A549 (cell line): ENCODE measurements at regions not wholly inside any gene's neighbourhood (a gene's known extent, or its start where the extent isn't known, plus 50 kb on each side); places are given as distances from the start of the nearest gene placed in this dataset.

Experiments
- ATAC-seq, 2 experiments: fragments of 200-7000 bp in 1 of 2; fragments of >200 bp in 1 of 2; cut with Nextera tagmentation in 1 of 2; cut with Tn5 transposase in 1 of 2; 3 replicates each; pipeline versions ENCODE4 v1.8.0 to v1.9.1; 2018 to 2020; ENCODE audit warnings: mild to moderate bottlenecking in 1 of 2, moderate library complexity in 1 of 2
- CTCF ChIA-PET: fragments of 300-600 bp; sonication (Branson Sonifier 250); formaldehyde crosslinking; extraction: SDS; loops from one replicate; lab custom pipeline; 2021; ENCODE audit warnings: antibody characterized with exemption, inconsistent platforms; lab: Yijun Ruan, JAX
- POLR2A ChIA-PET: fragments of 350-600 bp; formaldehyde crosslinking; extraction: SDS; loops from one replicate; lab custom pipeline; 2021; ENCODE audit warnings: antibody characterized with exemption, inconsistent platforms; lab: Yijun Ruan, JAX
- DNase-seq, 2 experiments: peaks; one replicate each; pipeline versions ENCODE4 v3.0.0 to v3.0.0-alpha.2; 2011 to 2016; ENCODE audit warnings: low read depth in 1 of 2, low spot score in 1 of 2
- FAIRE-seq: peaks from 2 replicates; lab custom pipeline; 2011; peaks lifted over from hg19 to GRCh38; lab: Jason Lieb, UNC
- H3K27ac ChIP-seq, 2 experiments: fragments of >200 bp; sonication (Bioruptor Twin); formaldehyde crosslinking; 3 replicates each; pipeline ENCODE4 v1.5.1; 2016 to 2017
- H3K4me1 ChIP-seq: fragments of >200 bp; sonication (Bioruptor Twin); formaldehyde crosslinking; 3 replicates; pipeline ENCODE4 v1.6.1; 2016
- H3K4me2 ChIP-seq: fragments of >200 bp; sonication (Bioruptor Twin); formaldehyde crosslinking; 3 replicates; pipeline ENCODE4 v1.6.1; 2016
- H3K4me3 ChIP-seq: fragments of >200 bp; sonication (Bioruptor Twin); formaldehyde crosslinking; 3 replicates; pipeline ENCODE4 v1.5.1; 2016
- H3K9me3 ChIP-seq: fragments of >200 bp; sonication (Bioruptor Twin); formaldehyde crosslinking; 3 replicates; pipeline ENCODE4 v1.6.1; 2016
- ATOH8 ChIP-seq: fragments of 250-450 bp; sonication (Bioruptor Pico); IDR thresholded peaks from 2 replicates; pipeline ENCODE4 v1.5.0; 2020; ENCODE audit warnings: low read depth, mild to moderate bottlenecking, moderate library complexity
- BCL3 ChIP-seq: fragments of >200 bp; sonication (Bioruptor Twin); formaldehyde crosslinking; IDR thresholded peaks from 3 replicates; pipeline ENCODE4 v1.6.1; 2016
- CEBPB ChIP-seq, 2 experiments: fragments of >200 bp in 1 of 2; sonication (Bioruptor Twin) in 1 of 2; formaldehyde crosslinking in 1 of 2; IDR thresholded peaks; 2 replicates each; pipeline ENCODE4 v1.6.1; 2012 to 2016
- CTCF ChIP-seq: fragments of >200 bp; sonication (Bioruptor Twin); formaldehyde crosslinking; IDR thresholded peaks from 3 replicates; pipeline ENCODE4 v1.5.1; 2016
- E2F6 ChIP-seq: IDR thresholded peaks from 2 replicates; pipeline ENCODE4 v1.6.1; 2012; ENCODE audit warnings: low read depth, borderline replicate concordance
- EHMT2 ChIP-seq: fragments of 200-600 bp; sonication (generic); IDR thresholded peaks from 2 replicates; pipeline ENCODE4 v1.6.1; 2016; ENCODE audit warnings: antibody characterized with exemption, low read depth, mild to moderate bottlenecking, moderate library complexity
- ELK1 ChIP-seq: fragments of 150-350 bp; IDR thresholded peaks from 2 replicates; pipeline ENCODE4 v1.6.1; 2014; ENCODE audit warnings: low read depth, mild to moderate bottlenecking, low read length
- ESRRA ChIP-seq: fragments of 150-350 bp; IDR thresholded peaks from 2 replicates; pipeline ENCODE4 v1.6.1; 2014; ENCODE audit warnings: mild to moderate bottlenecking, low read length, borderline replicate concordance
- FOSB ChIP-seq: fragments of 250-450 bp; sonication (Bioruptor Pico); IDR thresholded peaks from 2 replicates; pipeline ENCODE4 v1.5.0; 2020; ENCODE audit warnings: mild to moderate bottlenecking, moderate library complexity
- FOSL2 ChIP-seq, 2 experiments: fragments of 450-650 bp in 1 of 2; fragments of >200 bp in 1 of 2; sonication (Bioruptor Twin) in 1 of 2; formaldehyde crosslinking; IDR thresholded peaks; 2 replicates each; pipeline versions ENCODE4 v1.5.0 to v1.6.1; 2016 to 2020; ENCODE audit warnings: mild to moderate bottlenecking in 1 of 2, moderate library complexity in 1 of 2
- HDAC2 ChIP-seq: fragments of 200-600 bp; sonication (generic); IDR thresholded peaks from 2 replicates; pipeline ENCODE4 v1.6.1; 2016
- HMGXB4 ChIP-seq: fragments of 250-450 bp; sonication (Bioruptor Pico); IDR thresholded peaks from 2 replicates; pipeline ENCODE4 v1.5.0; 2021; ENCODE audit warnings: mild to moderate bottlenecking, moderate library complexity, borderline replicate concordance
- HOXA7 ChIP-seq: fragments of 250-450 bp; sonication (Bioruptor Pico); IDR thresholded peaks from 2 replicates; pipeline ENCODE4 v1.5.0; 2020; ENCODE audit warnings: mild to moderate bottlenecking, moderate library complexity
- HOXB5 ChIP-seq: fragments of 250-450 bp; sonication (Bioruptor Pico); IDR thresholded peaks from 2 replicates; pipeline ENCODE4 v1.5.0; 2020; ENCODE audit warnings: mild to moderate bottlenecking, moderate library complexity
- JUN ChIP-seq, 2 experiments: fragments of >200 bp; sonication (Bioruptor Twin); formaldehyde crosslinking; IDR thresholded peaks; 2 replicates in 1 of 2; 3 replicates in 1 of 2; pipeline ENCODE4 v1.6.1; 2016 to 2017
- NPAS2 ChIP-seq: fragments of 250-450 bp; sonication (Bioruptor Pico); IDR thresholded peaks from 2 replicates; pipeline ENCODE4 v1.8.0; 2022; ENCODE audit warnings: mild to moderate bottlenecking, moderate library complexity, borderline replicate concordance
- PBX3 ChIP-seq: IDR thresholded peaks from 2 replicates; pipeline ENCODE4 v1.6.1; 2012
- PHF8 ChIP-seq: fragments of 200-600 bp; sonication (generic); IDR thresholded peaks from 2 replicates; pipeline ENCODE4 v1.6.1; 2016; ENCODE audit warnings: low read depth, mild to moderate bottlenecking, antibody characterized with exemption, moderate library complexity, borderline replicate concordance
- POLR2A ChIP-seq: IDR thresholded peaks from 2 replicates; pipeline ENCODE4 v1.6.1; 2012; ENCODE audit warnings: mild to moderate bottlenecking, low read length
- POLR2AphosphoS2 ChIP-seq: conservative IDR thresholded peaks from 2 replicates; pipeline ENCODE4 v1.6.1; 2012; ENCODE audit warnings: low read length, improper control_type of control experiment, inconsistent platforms
- RAD21 ChIP-seq, 2 experiments: fragments of >200 bp in 1 of 2; sonication (Bioruptor Twin) in 1 of 2; formaldehyde crosslinking in 1 of 2; IDR thresholded peaks in 1 of 2; conservative IDR thresholded peaks in 1 of 2; 2 replicates in 1 of 2; 3 replicates in 1 of 2; pipeline ENCODE4 v1.6.1; 2012 to 2018; ENCODE audit warnings: inconsistent platforms in 1 of 2
- RARB ChIP-seq: fragments of 250-450 bp; sonication (Bioruptor Pico); IDR thresholded peaks from 2 replicates; pipeline ENCODE4 v1.8.0; 2021; ENCODE audit warnings: mild to moderate bottlenecking, moderate library complexity
- SMC3 ChIP-seq: fragments of >200 bp; sonication (Bioruptor Twin); formaldehyde crosslinking; IDR thresholded peaks from 3 replicates; pipeline ENCODE4 v1.6.1; 2018; ENCODE audit warnings: inconsistent platforms
- TP53 ChIP-seq: fragments of 250-450 bp; sonication (Bioruptor Pico); IDR thresholded peaks from 2 replicates; pipeline ENCODE4 v1.5.0; 2021; ENCODE audit warnings: mild to moderate bottlenecking, moderate library complexity
- ZC3H11A ChIP-seq: fragments of 450-650 bp; IDR thresholded peaks from 2 replicates; pipeline ENCODE4 v1.6.1; 2014; ENCODE audit warnings: antibody characterized with exemption, mild to moderate bottlenecking
- WGBS: methylation state at CpG from one replicate; pipeline ENCODE4 v1.1.6; 2017; ENCODE audit errors: missing lambda C conversion rate; 5-methylcytosine and 5-hydroxymethylcytosine counted together

- POLR2A ChIA-PET = no interaction called here
- TF ChIP-seq BCL3 (no peak), HDAC2 (no peak), FOSB (CRISPR knock-in tag) (no peak), PBX3 (no peak), RAD21 (conservative IDR thresholded peaks at IDR 0.05 in 1 of 2, IDR thresholded peaks at IDR 0.05 in 1 of 2) (no peak), PHF8 (no peak), FOSL2 (IDR thresholded peaks at IDR 0.05) (no peak), FOSL2 (CRISPR knock-in tag; IDR thresholded peaks at IDR 0.05) (no peak), CEBPB (IDR thresholded peaks at IDR 0.05) (no peak), SMC3 (no peak), JUN (IDR thresholded peaks at IDR 0.05) (no peak), EHMT2 (no peak), E2F6 (no peak), ATOH8 (CRISPR knock-in tag) (no peak), POLR2A (no peak)
- no peak overlapping the region for H3K4me3 ChIP-seq
- H3K27ac ChIP-seq = no peak overlapping the region
- no peak overlapping the region for H3K4me2 ChIP-seq
- no peaks in the 10 kb centered on the region for H3K4me1 ChIP-seq
- no peaks in the 10 kb centered on the region for H3K9me3 ChIP-seq
- no peak for ATAC-seq
- no peak for DNase-seq
- CTCF ChIA-PET = interaction anchor here (0.6 to 1.2 kb wide), 3 partner anchors 14 to 623 kb away, joined by 3 read pairs; no protein-coding TSS in a partner anchor
- no peak for FAIRE-seq
Observed at GRCh38 chr11:11140510-11140909, 212.5 kb downstream of the CSNK2A3 start.

GRCh38 chr11:11137339-11137738, 215.7 kb downstream of the CSNK2A3 start:
- H3K4me3 ChIP-seq = no peak overlapping the region
- ChIA-PET CTCF (interaction anchor here (1.3 kb wide), 1 partner anchor 11 kb away, joined by 4 read pairs; no protein-coding TSS in a partner anchor), POLR2A (no interaction called here)
- 5% methylated on average over 1 of the region's 1 CpG for WGBS
- H3K4me1 ChIP-seq = no peaks in the 10 kb centered on the region
- H3K4me2 ChIP-seq = no peak overlapping the region
- no peak overlapping the region for H3K27ac ChIP-seq
- FAIRE-seq (no peak), ATAC-seq (no peak), DNase-seq (no peak)
- no peaks in the 10 kb centered on the region for H3K9me3 ChIP-seq
- no peak for TF ChIP-seq FOSL2 (IDR thresholded peaks at IDR 0.05)
- TF ChIP-seq FOSL2 (CRISPR knock-in tag; IDR thresholded peaks at IDR 0.05) = no peak
- TF ChIP-seq ZC3H11A = no peak
- TF ChIP-seq HMGXB4 = no peak
- no peak for TF ChIP-seq CTCF
- TF ChIP-seq TP53 (CRISPR knock-in tag) = no peak
- no peak for TF ChIP-seq ELK1
- TF ChIP-seq EHMT2 = no peak
- TF ChIP-seq BCL3 = no peak
- TF ChIP-seq HOXA7 = no peak
- no peak for TF ChIP-seq NPAS2 (CRISPR knock-in tag)
- TF ChIP-seq HDAC2 = no peak
- TF ChIP-seq HOXB5 (CRISPR knock-in tag) = no peak
- no peak for TF ChIP-seq ESRRA
- TF ChIP-seq ATOH8 (CRISPR knock-in tag) = no peak
- no peak for TF ChIP-seq POLR2AphosphoS2
- TF ChIP-seq RARB (CRISPR knock-in tag) = no peak
